Stimulated activated CD4-positive, alpha-beta T cell treated with anti-CD3 and anti-CD28 coated beads, Interleukin-12 subunit alpha, Interleukin-12 subunit beta, amount 100 ng/mL, for 4 hours (primary cell): ENCODE measurements at regions not wholly inside any gene's neighbourhood (a gene's known extent, or its start where the extent isn't known, plus 50 kb on each side); places are given as distances from the start of the nearest gene placed in this dataset.

ENCODE experiments used
- DNase-seq: peaks from one replicate; pipeline ENCODE4 v3.0.0-alpha.2; 2020

DNA sequence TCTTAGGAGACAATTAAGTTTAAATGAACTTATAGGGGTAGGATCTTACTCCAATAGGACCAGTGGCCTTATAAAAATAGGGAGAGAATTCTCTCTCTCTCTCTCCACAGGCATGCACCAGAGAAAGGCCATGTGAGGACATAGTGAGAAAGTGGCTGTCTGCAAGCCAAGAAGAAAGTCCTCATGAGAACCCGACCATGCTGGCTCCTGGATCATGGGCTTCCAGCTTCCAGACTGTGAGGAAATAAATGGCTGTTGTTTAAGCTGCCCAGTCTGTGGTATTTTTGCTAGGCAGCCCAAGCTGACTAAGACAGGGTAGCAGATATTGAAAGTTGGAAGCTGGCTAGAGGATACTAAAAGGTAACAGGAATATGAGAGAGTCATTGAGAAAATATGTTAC, 454.0 kb downstream of the NBAS start:
- DNase-seq: no peak

DNA sequence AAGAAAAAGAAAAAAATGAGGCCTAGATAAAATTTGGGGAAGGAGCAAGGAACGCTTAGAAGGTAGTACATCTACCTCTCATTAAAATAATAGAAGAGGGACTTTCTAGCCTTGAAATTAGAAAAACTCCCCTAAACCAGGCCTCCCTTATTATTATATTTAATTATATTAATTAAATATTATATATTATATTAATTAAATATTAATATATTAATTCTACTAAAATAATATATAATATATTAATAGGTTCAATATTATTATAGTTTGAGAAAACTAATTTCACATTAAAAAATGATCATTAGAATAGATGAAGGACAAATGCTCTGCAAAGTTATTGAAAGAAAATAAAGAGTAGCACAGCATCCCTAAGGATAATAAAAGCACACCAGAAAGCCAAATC, 449.4 kb downstream of the NBAS start:
- no peak for DNase-seq

DNA sequence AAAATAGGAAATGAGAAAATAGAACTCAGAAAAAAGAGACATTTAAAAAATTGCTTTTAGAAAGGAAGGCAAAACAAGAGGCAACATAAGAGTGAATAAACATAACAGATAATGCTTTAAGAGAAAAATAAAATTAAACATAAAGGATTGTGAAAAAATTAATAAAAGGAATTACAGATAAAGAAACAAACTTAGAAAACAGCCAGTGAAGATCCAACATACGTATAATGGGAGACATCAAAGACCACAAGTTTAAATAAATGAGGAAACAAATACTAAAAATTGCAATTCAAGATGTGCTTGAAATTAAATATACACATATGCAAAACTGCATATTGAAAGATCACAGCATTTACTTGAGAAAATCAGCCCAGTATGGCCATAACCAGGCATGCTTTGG, 448.9 kb downstream of the NBAS start:
- DNase-seq: no peak

GRCh38 chr2:15115776-15116175, 445.4 kb downstream of the NBAS start:
- DNase-seq: no peak

DNA sequence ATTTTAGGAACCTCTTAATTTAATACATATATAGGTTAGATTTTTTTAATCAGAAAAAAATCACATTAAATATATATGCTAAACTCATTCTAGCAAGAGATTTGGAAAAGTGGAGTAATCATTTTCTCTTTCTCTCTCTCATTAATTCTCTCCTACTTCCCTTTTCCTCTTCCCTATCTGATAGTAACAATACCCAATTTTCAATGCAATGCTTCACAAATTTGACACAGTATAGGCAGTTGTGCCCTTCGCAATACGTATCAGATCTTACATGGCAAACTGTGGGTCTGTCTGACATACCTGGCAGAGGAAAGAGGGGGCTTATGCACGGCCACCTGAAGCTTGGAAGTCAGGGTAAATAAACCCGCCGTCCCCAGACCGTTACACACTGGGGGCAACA, 444.3 kb downstream of the NBAS start:
- no peak for DNase-seq
